GM18505 (cell line): ENCODE measurements at regions not wholly inside any gene's neighbourhood (a gene's known extent, or its start where the extent isn't known, plus 50 kb on each side); places are given as distances from the start of the nearest gene placed in this dataset.

Experiments
- ATAC-seq: cut with Tn5 transposase; IDR thresholded peaks from one replicate; pipeline ENCODE4 v1.9.1; 2021; ENCODE audit not compliant: unreplicated experiment
- POLR2A ChIP-seq: IDR thresholded peaks from 4 replicates; pipeline ENCODE4 v1.6.1; 2011; ENCODE audit warnings: borderline replicate concordance; ENCODE audit not compliant: insufficient read depth, insufficient read length; ENCODE audit errors: extremely low read depth

DNA sequence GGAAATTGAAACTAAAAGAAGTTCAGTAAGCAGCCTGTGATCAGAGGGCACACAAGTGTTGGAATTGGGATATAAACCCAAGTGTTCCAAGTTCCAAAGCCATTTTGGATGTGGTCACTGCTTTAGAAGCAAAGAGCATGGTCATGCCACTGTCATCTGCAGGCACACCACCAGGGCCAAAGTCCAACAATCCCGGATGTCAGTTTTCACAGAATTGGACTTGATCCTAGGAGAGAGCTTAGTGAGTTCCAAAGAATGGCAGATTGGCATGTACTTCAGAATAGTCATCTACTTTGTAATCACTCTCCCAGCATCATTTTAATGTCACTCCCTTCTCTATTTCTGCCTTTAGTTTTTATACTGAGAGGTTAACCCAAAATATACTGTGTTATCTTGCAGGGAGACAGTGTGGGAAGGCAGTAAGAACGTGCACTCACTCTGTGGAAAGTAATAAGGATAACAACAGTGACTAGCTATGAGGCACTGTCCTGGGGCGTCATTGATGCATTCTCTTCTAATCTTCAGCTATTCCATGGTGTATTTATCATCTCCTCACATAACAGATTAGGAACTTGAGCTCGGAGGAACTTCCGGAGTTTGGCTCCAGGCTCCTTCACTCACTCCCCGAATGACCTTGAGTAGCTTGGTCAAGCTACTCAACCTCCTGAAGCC lies 388.0 kb downstream of the ACTL7B start:
- TF ChIP-seq POLR2A = no peak
- ATAC-seq = no peak

DNA sequence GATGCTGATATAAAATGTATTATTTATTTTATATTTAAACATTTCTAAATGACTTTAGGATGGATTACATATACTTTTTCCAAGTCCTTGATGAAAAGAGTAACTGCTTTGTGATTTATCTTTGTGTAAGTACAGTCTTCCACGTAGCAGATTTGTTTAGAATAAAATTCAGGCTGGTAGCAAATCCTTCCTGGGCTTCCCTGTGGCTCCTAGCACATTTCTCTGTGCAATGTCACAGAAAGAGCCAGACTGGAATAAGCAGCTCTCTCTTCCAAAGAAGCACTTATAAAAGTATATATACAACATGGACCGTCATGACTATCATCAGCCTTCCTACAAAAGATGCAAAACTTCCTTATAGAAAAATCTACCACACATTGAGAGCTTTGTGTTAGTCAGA lies 388.6 kb downstream of the ACTL7B start:
- ATAC-seq = no peak
- TF ChIP-seq POLR2A = no peak

DNA sequence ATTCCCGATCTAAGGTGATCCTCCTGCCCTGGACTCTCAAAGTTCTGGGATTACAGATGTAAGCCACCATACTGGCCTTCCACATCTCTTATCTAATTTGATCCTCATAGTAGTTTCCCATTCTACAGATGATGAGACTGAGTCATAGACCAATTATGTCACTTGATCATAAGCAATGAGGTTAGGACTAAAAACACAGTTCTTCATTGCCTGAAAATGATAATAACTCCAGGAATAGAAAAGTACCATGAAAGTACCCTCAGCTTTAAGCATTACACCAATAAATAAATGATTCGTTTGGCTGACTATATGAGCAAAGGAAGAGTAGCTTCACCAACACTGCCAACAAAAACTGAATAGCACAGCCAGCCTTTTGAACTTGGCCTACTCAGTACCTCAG lies 389.5 kb downstream of the ACTL7B start:
- no peak for TF ChIP-seq POLR2A
- no peak for ATAC-seq

DNA sequence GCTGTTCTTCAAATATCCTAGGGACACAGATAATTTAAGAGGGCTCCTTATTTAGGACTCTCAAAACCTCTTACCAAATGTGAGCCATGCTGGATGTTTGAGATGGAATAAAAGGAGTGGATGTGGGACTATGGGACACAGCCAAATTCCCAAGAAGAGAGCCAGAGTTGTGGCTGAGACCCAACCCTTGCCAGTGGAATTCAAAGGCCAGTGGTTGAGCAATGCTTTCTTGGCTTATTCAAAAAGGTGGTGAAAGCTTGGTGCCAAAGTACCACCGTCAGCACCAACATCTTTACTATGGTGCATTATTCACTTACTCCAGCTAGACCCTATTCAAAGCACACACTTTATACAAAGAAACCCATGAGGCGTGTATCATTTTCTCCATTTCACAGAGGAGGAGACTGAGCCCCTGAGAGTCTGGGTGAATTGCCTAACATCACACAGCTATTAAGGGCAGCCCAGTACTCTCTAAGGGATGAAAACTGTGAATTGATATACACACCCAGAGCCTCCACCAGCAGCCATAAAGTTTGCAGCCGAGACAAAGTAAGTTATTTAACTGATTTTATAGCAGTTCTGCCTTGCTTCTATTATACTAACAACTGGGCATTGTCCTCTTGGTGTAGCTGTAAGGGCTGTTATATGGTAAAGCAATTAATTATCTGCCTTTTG lies 391.7 kb downstream of the ACTL7B start:
- no peak for TF ChIP-seq POLR2A

GRCh38 chr9:108456903-108457302 lies 398.9 kb downstream of the ACTL7B start:
- no peak for TF ChIP-seq POLR2A
- ATAC-seq = no peak

More for the DNA sequence above, 391.7 kb downstream of the ACTL7B start:
- no peak for ATAC-seq

GRCh38 chr9:108445431-108446071 lies 410.2 kb downstream of the ACTL7B start:
- no peak for ATAC-seq
- no peak for TF ChIP-seq POLR2A

DNA sequence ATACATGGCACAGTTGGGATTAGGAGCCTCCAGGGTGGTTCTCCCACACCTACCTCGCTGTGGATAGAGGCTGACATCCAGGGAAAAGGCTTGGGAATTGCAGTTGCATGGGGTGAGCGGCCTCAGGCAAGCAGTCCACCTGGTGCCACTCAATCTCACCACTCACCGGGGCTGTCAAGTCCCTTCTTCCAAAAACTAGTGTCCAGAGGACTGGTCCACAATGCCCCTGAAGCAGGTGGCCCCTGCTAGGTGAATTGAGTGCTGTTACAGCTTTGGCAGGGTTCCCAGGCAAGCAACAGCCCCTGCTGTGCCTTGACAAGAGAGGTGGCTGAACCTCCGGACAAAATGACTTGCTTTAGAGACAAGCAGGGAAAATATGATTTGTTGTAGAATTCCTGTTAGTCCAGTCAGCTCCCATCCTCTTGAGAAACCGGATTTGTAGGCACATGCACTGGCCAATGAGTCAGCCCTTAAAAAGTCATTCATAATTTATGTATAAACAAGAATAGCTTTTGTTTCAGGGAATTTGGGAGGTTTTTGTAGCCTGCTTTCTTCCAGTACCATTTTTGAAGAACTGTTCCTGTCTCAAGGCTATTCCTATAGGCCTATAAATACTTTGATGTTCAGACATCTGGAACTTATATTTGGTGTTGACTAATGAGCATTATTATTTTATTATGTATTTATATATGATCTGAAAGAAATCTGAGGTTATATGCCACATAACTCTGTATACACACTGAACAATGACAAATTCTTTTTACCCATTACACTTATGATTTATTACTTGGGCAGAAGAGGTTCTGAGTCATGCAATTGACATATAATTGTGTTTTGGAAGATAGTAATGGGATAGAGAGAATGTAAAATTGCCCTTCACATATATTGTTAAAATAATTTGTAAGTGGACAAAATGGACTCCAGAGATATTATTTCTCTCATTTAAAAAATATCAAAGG lies 411.1 kb downstream of the ACTL7B start:
- TF ChIP-seq POLR2A = no peak
- ATAC-seq = no peak

DNA sequence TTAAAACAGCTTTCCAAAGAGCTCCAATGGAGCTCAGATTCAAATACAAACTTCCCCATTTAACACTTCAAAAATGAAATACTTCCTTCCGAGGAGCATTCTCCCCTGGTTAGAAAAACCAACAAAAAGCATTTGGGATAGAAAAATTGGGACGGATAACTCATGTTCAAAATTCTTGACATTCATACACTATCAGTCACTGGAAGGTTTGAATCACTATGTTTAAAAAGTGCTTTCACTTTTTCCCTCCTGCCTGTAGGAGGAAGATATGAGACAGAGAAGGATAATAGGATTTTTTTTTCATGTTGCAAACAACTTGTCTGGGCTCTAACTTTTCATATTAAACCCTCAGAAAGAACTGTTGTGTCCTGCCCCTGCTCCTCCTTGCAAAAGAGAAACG lies 412.0 kb downstream of the ACTL7B start:
- no peak for TF ChIP-seq POLR2A
- ATAC-seq = no peak

DNA sequence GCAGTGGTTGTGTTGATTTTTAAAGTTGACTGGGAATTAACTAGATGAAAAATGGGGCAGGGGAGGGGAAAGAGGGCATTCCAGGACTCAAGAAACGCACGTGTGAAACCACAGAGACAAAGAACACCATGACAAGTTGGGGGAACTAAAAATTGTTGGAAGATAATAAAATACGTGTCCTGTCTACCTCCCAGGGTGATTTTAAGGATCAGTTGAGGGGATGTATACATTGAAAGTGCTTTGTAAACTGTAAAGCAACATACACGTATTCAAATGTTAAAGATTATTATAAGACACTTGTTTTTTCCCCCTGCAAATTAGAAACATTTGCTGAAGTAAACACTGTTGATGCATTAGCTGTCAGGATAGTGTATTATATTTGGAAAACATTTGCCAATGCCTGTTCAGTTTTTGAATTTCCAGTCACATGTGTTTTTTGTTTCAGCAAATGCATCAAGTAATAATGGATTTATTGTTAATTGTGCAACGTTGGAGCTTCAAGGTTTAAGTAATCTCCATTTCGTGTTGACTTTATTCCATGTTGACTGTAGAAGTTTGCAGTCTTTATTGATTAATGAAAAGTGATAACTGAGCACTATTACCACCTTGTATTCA lies 412.7 kb downstream of the ACTL7B start:
- TF ChIP-seq POLR2A = no peak
- ATAC-seq = no peak

DNA sequence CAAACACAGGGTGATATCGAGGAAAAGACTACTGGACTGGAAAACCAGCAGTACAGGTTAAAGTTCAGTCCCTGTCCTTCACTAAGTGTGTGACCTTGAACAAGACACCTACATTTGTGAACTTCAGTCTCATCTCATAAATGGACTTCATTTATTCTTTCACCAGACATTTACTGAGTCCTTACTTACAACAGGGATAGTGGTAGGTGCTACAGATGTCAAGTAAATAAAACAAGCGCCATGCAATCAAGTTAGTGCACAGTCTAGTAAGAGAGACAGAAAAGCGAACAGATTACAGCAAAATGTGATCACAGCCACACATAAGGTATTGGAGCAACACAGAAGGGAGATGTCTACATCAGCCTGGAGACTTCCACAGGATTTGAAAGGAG lies 413.2 kb downstream of the ACTL7B start:
- no peak for TF ChIP-seq POLR2A
- no peak for ATAC-seq

DNA sequence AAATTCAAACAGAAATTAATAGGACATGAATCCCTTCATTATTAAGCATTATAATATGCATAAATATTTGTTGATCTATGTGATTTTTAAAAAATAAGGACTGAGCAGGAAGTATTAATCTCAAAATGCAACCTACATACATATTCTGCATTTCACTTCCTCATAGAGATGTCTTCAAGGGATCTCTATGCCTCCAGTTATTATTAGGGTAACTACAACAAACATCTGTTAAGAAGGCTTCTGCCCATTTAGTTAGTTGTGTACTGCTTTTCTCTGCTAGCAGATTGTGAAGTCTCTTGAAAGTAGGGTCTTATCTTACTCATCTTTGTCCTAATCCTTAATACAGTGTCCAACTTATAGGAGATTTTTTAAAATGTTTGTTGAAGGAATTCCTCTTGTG lies 414.1 kb downstream of the ACTL7B start:
- ATAC-seq = no peak
- TF ChIP-seq POLR2A = no peak

DNA sequence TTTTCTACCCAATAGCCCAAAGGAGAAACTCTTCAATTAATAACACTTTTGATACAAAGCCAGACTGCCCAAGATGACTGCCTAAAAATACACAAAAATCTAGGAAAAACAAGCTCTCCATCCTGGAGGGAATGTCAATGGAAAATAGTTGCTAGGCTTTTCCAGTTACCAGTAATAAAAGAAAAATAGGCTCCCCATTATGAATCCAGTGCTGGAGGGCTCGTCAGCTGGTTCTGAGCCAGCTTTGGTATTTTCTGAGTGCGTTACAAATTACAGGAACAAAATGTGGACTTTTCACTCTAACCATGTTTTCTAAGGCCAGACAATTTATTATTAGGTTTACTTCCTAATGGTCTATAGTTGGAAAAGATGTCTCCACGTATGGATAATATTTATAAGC lies 414.5 kb downstream of the ACTL7B start:
- TF ChIP-seq POLR2A = no peak
- no peak for ATAC-seq

DNA sequence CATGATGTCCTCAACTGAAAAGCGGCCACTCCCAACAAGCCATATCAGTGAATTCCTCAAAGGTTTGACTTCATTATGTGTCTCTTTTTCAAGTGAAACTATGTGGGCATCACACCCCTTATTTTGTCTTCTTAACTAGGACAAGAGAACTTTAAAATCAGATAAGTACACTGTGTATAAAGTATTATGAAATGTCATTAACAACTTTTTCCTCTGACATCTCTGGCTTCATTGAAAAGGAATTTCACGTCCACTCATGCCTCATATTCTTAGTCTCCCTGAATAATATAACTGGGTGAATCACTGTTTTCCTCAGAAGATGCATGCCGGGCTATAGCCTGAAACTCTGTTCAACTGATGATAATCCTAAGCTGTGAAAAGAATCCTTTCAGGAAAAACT lies 415.8 kb downstream of the ACTL7B start:
- no peak for TF ChIP-seq POLR2A
- ATAC-seq = no peak

GRCh38 chr9:108437656-108438055 lies 418.1 kb downstream of the ACTL7B start:
- no peak for ATAC-seq

More at GRCh38 chr9:108437656-108438055, 418.1 kb downstream of the ACTL7B start:
- no peak for TF ChIP-seq POLR2A
